Stimulated activated naive CD8-positive, alpha-beta T cell treated with anti-CD3 and anti-CD28 coated beads, Interleukin-15, Interleukin-2, amounts not matched to agents 100 U/mL and 50 U/mL, for 24 hours (primary cell): ENCODE measurements at regions not wholly inside any gene's neighbourhood (a gene's known extent, or its start where the extent isn't known, plus 50 kb on each side); places are given as distances from the start of the nearest gene placed in this dataset.

Experiments used
- ATAC-seq: fragments of 150-1000 bp; cut with Tn5 transposase; one replicate; pipeline ENCODE4 v1.10.0; 2021
- DNase-seq: peaks from one replicate; pipeline ENCODE4 v3.0.0; 2021

DNA sequence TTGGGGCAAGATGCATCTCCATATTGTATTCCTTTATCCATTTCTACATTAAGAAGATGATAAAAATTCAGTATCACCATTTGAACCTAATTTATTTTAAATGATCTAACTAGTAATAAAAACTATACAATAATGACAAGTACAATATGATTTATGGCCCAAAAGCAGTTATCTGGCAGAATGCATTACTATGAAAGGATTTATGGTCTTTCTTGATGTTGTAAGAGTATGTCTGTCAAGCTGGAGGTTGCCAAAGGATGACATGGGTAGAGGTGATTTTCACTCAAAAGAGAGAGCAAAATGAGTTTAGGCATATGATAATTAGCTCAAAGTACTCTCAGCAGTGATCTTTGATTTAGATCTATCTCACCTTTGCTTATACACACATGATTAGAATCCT is 54.2 kb upstream of the MAP2 start:
- ATAC-seq (no peak), DNase-seq (no peak)

DNA sequence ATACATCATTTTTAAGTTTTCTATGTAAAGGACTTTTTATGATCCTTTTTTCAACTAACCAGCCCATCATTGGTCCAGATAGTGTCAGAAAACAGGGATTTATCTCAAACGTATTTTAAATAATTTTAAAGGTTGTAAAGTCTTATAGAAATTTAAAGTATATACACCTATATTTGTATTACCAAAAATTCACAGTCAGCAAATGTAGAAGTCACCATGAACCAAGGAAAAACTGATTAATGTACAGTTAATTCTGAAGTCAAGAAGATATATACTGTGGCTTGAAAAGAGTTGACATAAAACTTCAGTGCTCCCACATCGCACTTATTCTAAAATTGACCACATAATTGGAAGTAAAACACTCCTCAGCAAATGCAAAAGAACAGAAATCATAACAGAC is 52.4 kb upstream of the MAP2 start:
- no peak for DNase-seq
- no peak for ATAC-seq
